ENCODE measurements at regions not wholly inside any gene's neighbourhood (a gene's known extent, or its start where the extent isn't known, plus 50 kb on each side); places are given as distances from the start of the nearest gene placed in this dataset.

DNA sequence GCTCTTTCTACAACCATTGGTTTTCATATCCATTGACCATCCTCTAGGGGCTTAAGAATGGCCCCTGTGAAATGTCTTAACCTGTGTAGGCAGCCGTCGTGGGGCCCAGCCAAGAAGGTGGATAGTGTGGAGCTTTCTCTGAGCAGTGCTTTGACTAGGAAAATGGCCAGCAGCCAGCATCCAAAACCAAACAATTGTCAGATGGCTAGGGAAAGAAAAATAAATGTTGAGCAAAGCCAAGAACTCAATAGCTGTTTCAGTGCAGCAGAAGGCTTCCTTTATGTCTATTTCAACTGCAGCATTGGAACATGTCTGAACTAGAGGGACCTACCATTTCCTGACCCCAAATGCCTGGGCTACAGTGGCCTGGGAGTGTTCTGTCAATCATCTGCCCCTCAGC, 374.9 kb downstream of the TLE4 start:
- no peak for DNase-seq (ENCODE audit: low spot score)

DNA sequence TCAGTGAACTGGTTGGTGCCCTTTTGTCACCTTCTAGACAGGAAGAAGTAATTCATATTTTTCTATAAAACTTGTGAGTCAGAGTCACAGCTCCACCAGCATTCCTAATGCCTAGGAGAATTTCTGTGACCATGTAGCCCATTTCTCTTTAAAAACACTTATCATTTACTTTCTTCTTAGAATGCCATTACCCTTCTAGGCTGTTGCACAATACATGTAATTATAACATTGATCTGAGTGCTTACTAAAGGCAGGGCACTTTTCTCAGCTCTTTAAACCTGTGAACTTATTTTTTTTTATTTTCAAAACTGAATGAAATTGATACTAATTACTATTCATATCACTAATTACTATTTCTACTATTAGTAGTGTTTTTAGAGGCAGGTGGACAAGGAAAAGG, 373.7 kb downstream of the TLE4 start:
- DNase-seq (ENCODE audit: low spot score), result no peak

DNA sequence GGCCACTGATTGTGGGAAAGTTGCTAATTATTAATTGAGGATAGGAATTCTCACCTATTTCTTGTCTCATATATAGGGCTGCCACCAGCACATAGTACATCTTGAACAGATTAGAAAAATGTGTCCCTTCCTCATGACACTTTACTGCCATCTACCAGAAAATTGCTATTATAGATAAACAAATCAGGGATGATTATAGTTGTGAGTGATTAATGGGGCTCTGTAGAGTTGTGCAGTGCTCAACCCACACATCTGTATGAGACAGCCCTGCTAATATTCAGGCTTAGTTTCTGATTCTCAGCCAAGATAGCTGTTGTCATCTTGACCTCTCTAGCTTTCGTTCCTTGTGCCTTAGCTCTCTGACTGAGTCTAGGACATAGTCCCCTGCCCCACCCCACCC, 373.3 kb downstream of the TLE4 start:
- no peak for DNase-seq (ENCODE audit: low spot score)

GRCh38 chr9:79940919-79941318, 369.2 kb downstream of the TLE4 start:
- DNase-seq (ENCODE audit: low spot score), result no peak

- no peak for DNase-seq (ENCODE audit: low spot score)
Measured at GRCh38 chr9:79939819-79940218, 368.1 kb downstream of the TLE4 start.

DNA sequence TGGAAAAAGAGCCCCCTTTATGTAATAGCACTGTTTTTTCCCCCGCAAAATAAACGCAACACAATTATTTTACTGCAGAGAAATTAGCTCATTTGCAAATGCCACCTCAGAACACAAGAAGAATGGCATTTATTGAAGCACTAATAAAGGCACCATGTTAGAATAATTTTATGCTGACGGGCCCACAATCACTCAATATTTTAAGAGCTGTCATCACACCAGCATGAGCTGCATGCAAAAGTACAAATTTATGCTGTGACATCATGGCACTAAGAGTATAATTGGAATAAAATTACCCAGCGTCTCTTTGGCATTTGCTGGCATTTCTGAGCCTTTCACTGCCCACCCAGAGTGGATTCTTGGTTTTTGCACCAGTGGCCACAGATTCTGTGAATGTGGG, 364.6 kb downstream of the TLE4 start:
- no peak for DNase-seq (ENCODE audit: low spot score)

DNA sequence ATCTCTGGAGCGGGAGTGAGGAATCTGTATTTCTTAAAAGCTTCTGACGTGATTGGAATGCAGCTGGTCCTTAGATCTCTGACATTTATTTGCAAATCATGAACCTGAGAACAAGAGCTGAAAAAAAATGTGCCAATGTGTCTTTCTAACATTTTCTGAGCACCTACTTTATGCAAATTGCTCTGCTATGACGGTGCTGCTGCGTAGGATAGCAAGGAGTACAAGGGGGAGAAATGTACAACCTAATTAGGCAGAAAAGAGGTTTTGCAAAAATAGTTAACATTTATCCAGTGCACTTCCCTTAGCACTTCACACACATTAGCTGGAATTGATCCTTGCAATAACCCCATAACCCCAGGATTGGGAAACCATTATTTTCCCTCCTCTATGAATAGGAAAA, 357.5 kb downstream of the TLE4 start:
- DNase-seq (ENCODE audit: low spot score), result peak; percentile 81

DNA sequence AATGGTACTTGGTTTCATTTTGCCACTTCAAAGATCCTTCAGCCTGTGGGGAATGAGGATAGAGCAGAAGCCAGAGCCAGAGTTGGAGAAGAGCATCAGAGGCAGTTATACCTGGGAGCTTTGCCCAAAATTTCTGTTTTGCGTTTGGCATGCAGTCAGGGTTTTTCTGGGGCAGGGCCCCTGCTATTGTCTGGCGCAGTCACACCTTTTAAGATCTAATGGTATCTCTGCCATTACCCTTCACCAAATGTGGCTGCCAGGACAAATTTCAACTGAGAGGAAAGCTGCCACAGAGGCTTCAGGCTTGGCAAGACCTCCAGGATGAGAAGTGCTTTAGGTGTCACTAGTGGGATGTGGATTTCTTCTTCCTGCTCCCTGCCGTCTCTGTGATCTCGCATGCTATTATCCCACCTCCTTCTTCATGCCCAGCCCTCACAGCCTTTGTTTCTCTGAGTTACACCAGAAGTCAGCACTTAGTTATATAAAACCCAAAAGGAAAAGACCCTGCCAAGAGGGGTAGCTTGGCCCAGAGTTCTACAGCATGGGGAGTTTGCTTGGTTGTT, 357.0 kb downstream of the TLE4 start:
- DNase-seq (ENCODE audit: low spot score), result no peak

- no peak for DNase-seq (ENCODE audit: low spot score)
Measured at GRCh38 chr9:79925326-79925725, 353.6 kb downstream of the TLE4 start.

DNA sequence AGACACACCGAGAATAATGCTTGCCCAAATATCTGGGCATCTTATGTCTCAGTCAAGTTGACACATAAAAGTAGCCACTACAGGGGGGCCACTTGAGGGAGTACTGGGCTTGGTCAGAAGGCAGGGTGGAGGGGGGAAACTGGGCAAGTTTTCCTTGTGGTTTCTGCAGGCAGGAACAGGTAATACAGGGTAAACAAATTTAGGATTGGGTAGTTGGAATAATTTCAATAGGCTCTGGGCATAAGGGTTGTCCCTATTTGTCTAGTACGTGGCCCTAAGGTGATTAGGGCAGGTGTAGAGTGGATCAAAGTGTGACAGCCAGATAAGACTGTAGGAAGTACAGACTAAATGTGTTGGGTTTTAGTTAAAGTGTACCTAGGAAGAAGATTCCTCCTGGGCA, 353.1 kb downstream of the TLE4 start:
- DNase-seq (ENCODE audit: low spot score), result no peak

GRCh38 chr9:79917421-79917820, 345.7 kb downstream of the TLE4 start:
- no peak for DNase-seq (ENCODE audit: low spot score)

DNA sequence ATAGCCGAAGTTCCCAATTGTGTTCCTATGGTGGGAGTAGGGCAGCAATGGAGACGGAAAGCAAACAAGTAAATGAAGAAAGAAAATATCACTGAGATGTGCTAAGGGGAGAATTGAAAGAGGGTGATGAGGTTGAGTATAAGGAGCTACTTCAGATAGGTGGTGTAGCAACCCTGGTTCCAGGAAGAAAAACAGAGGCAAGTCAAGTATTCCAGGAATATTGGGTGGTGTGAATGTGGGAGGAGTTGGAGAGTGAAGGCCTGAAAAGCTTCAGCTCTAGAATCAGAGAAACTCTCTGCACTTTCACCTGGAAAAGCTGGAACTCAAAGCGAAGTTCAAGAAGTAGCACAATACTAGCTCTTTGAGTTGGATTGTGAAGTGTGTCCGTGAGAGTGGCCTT, 342.1 kb downstream of the TLE4 start:
- DNase-seq (ENCODE audit: low spot score), result no peak

- DNase-seq (ENCODE audit: low spot score), result no peak
Measured at GRCh38 chr9:79912318-79913070, 340.7 kb downstream of the TLE4 start.

DNA sequence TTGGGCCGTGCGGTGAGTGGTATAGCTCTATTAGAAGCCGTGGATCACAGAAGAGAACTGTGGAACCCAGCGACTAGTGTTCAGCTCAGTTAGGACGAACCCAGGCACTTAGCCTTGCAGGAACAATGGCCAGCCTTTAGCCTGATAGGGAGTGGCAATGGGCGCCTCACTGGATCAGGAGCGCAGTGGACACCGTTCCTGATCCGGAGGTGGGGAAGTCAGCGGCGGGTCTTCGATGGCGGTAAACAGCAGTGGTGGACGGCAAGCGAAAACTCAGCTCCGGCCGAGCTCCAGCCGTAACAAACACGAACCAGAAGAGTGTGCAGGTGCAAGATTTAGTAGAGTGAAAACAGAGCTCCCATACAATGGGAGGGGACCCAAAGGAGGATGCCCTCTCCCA, 340.0 kb downstream of the TLE4 start:
- no peak for DNase-seq (ENCODE audit: low spot score)

DNA sequence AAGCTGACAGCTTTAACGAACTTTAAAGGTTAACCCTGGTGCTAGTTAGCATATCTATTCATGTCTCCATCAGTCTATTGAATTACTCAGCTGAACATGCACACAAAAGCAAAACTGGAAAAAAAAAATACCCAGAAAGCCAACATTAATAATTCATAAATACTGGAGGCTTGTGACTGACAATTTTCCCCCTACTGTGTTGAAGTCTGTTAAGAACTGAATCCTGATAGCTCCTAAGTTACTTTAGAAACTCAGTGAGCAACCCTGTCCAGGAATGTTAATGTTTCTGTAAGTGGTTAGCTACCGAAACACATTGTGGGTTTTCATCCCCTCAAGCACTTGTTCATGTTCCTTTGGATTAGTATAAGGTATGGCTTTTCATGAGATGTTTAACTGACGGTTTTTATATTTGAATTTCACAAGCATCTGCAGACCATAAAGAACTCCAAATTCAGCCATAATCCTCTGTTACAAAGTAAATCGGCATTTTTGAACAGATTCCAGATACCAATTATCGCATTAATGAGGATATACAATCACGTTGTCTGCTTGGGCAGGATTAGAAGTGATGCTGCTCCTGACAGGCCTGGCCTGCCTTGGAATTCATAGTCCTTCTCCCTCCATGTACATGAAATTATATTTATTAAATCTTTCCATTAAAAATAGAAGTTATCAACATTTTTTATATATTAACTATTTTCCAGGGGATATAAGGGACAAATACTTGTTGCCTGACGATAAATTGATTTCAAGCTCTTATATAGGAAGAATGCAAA, 331.2 kb downstream of the TLE4 start:
- peak; percentile 66 for DNase-seq (ENCODE audit: low spot score)

GRCh38 chr9:79900754-79901153, 329.0 kb downstream of the TLE4 start:
- DNase-seq (ENCODE audit: low spot score), result no peak

GRCh38 chr9:79896390-79896980, 324.7 kb downstream of the TLE4 start:
- no peak for DNase-seq (ENCODE audit: low spot score)

GRCh38 chr9:79895232-79895631, 323.5 kb downstream of the TLE4 start:
- no peak for DNase-seq (ENCODE audit: low spot score)

DNA sequence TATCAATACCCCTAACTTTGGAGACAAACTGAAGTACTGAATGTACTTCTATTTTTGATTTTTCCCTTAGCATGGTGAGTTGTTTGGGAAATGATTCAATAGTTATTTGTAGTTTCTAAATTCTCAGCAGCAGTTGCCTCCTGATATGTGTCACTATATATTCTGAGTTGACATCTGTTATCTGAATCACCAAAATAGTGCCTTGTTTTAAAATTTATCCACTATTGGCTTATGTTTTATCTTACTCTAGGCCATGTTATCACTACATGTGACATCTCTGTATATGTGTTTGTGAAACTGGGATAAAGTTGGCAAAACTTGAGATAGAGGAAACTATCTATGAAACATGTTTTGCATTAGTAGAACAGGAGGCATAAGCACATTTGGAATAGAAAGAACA, 317.6 kb downstream of the TLE4 start:
- no peak for DNase-seq (ENCODE audit: low spot score)

DNA sequence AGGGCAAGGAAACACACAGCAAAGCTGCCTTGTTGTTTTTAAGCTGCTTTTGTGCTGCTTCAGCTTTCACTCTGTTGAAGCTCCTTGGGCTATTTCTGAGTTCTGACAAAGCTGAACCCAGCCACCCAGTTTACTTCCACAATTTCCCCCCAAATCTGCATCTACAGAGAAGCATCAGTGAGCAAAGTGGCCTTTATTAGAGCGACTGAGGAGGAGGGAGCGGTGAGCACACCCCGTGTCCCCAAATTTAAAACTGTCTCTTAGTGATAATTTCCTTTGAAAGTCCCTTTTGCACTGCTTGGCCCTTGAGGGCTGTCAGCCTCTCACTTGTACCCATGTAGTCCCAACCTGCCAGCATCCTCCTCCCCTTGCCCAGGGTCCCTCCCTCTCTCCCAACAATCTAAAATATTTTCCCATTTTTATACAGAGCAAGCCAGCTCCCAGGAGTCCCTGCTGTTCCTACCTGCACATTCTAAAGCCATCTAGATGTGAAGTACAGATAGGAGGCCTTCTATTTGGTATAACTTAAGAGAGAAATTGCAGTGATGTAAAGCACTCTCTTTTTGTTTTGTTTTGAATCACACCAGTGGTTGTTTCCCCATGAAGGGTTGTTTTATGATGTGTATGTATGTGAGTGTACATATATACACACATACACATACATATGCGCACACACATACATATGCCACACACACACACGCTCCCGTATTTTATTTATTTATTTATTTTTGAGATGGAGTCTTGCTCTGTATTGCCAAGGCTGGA, 313.5 kb downstream of the TLE4 start:
- DNase-seq (ENCODE audit: low spot score), result no peak

GRCh38 chr9:79884546-79884945, 312.8 kb downstream of the TLE4 start:
- no peak for DNase-seq (ENCODE audit: low spot score)

- no peak for DNase-seq (ENCODE audit: low spot score)
Measured at GRCh38 chr9:79883073-79883645, 311.4 kb downstream of the TLE4 start.
